GM12874 (cell line): ENCODE measurements at regions not wholly inside any gene's neighbourhood (a gene's known extent, or its start where the extent isn't known, plus 50 kb on each side); places are given as distances from the start of the nearest gene placed in this dataset.

Experiments used
- CTCF ChIP-seq: IDR thresholded peaks from 2 replicates; pipeline ENCODE4 v1.5.1; 2011; ENCODE audit warnings: low read depth, mild to moderate bottlenecking, control low read depth, low read length, moderate library complexity; ENCODE audit not compliant: insufficient read depth

- no peak for TF ChIP-seq CTCF
Measured at GRCh38 chr2:59425247-59425646, 1128.2 kb downstream of the BCL11A start.

GRCh38 chr2:59413751-59414570 lies 1139.5 kb downstream of the BCL11A start:
- no peak for TF ChIP-seq CTCF

GRCh38 chr2:59399126-59399525 lies 1154.3 kb downstream of the BCL11A start:
- no peak for TF ChIP-seq CTCF

GRCh38 chr2:59398081-59398480 lies 1155.4 kb downstream of the BCL11A start:
- TF ChIP-seq CTCF: no peak

- TF ChIP-seq CTCF: no peak
Measured at GRCh38 chr2:59395119-59395518, 1154.0 kb upstream of the FANCL start.

GRCh38 chr2:59391896-59392295 lies 1150.8 kb upstream of the FANCL start:
- TF ChIP-seq CTCF: no peak

- no peak for TF ChIP-seq CTCF
Measured at GRCh38 chr2:59390581-59390980, 1149.5 kb upstream of the FANCL start.
